Endothelial cell (in vitro differentiated cells): ENCODE measurements at regions not wholly inside any gene's neighbourhood (a gene's known extent, or its start where the extent isn't known, plus 50 kb on each side); places are given as distances from the start of the nearest gene placed in this dataset.

Source experiments
- DNase-seq: peaks from one replicate; pipeline ENCODE4 v3.0.0; 2021; ENCODE audit warnings: low spot score
- H3K27ac Mint-ChIP-seq: one replicate; pipeline ENCODE4 v1.8.0; 2021; ENCODE audit warnings: mixed read lengths, inconsistent platforms; ENCODE audit not compliant: unreplicated experiment
- H3K27me3 Mint-ChIP-seq: one replicate; pipeline ENCODE4 v1.8.0; 2021; ENCODE audit warnings: mild to moderate bottlenecking, moderate library complexity, mixed read lengths, inconsistent platforms; ENCODE audit not compliant: unreplicated experiment
- H3K36me3 Mint-ChIP-seq: one replicate; pipeline ENCODE4 v1.8.0; 2021; ENCODE audit warnings: mild to moderate bottlenecking, low read depth, mixed read lengths, inconsistent platforms; ENCODE audit not compliant: unreplicated experiment
- H3K4me1 Mint-ChIP-seq: one replicate; pipeline ENCODE4 v1.8.0; 2021; ENCODE audit warnings: mild to moderate bottlenecking, mixed read lengths, inconsistent platforms; ENCODE audit not compliant: unreplicated experiment
- H3K4me3 Mint-ChIP-seq: one replicate; pipeline ENCODE4 v1.8.0; 2021; ENCODE audit warnings: mild to moderate bottlenecking, mixed read lengths, inconsistent platforms; ENCODE audit not compliant: unreplicated experiment
- H3K9me3 Mint-ChIP-seq: one replicate; pipeline ENCODE4 v1.8.0; 2021; ENCODE audit warnings: mixed read lengths, inconsistent platforms; ENCODE audit not compliant: unreplicated experiment
- TF ChIP-seq, protein P1 (sequence below): fragments of 200-600 bp; sonication (generic); IDR thresholded peaks from one replicate; pipeline ENCODE4 v1.5.0; 2021; ENCODE audit warnings: antibody characterized with exemption; ENCODE audit not compliant: unreplicated experiment

DNA sequence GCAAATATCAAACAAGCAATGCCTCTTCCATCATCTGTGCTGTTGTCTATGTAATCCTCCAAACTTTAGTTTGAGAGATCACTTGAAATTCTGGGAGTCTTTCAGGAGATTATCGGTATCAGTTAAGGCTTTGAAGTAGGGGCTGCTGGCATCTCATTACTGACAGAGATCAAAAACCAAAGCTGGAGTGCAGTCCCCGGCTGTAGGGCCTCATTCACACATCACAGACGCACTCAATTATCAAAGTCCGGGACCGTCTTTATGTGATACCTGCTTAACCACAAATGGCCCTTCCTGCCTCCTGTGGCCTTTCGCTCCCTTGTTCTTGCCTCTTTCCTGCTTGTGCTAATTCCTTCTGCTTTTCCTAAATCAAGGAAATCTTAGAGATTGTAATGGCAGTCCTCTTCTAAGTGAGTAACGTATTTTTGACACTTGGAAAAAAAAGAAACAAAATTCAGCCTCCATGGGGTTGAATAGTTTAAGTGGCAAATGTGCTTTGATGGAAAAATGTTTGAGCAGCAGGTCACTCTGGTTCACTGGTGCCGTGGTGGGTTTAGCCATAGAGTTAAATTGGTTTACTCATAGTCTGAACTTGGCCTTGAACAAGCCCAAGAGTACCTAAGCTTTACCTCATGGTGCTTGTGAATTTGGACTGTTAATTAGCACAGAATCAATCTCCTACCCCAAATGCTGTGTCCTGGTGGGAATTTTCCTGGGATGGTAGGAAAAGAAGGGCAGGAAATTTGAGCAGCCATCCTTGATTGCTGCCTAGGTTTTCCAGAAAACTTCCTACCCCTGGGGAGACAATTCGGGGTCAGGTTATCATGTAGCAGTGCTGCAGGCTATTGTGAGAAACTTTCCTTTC is 178.9 kb upstream of the LYZL1 start:
- peaks cover 3% of the 10 kb centered on the region for H3K4me1 Mint-ChIP-seq
- H3K27ac Mint-ChIP-seq, result no peak overlapping the region

DNA sequence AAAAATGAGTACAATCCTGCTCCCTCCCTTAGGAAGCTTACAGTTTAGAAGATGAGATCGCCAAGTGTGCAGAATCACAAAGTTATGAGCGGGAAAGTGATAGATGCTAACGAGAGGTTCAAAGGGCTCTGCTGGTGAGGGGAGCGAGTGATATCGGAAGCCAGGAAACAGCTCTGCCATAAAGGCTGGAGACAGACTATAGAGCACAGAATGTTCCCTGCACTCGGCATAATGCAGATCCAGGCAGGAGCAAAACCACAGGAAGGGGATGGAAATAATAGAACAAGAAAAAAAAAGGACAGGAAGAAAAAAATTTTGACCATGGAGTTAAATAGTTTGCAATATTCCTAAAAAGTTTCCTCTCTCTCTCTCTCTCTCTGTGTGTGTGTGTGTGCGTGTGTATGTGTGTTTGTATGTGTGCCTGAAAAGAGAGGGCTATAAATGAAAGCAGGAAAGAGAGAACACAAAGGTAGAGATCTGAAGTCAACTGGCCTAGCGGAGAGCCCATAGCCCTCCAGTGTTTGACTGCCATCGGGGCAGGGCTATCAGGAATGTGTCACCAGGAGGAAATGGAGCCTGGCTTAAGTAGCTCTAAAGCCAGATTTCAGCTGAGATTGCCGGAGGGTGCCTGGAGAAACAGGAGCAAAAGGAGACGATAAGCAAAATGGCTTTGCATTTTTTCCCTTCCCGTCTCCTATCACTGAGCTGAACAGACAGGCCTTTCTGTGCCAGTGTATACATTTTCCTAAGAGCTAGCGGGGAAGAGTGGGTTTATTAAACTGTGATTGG is 175.8 kb upstream of the LYZL1 start:
- peaks cover 7% of the 10 kb centered on the region for H3K36me3 Mint-ChIP-seq
- peaks cover 3% of the 10 kb centered on the region for H3K4me1 Mint-ChIP-seq
- no peak overlapping the region for H3K27ac Mint-ChIP-seq
- TF ChIP-seq, protein P1, sequence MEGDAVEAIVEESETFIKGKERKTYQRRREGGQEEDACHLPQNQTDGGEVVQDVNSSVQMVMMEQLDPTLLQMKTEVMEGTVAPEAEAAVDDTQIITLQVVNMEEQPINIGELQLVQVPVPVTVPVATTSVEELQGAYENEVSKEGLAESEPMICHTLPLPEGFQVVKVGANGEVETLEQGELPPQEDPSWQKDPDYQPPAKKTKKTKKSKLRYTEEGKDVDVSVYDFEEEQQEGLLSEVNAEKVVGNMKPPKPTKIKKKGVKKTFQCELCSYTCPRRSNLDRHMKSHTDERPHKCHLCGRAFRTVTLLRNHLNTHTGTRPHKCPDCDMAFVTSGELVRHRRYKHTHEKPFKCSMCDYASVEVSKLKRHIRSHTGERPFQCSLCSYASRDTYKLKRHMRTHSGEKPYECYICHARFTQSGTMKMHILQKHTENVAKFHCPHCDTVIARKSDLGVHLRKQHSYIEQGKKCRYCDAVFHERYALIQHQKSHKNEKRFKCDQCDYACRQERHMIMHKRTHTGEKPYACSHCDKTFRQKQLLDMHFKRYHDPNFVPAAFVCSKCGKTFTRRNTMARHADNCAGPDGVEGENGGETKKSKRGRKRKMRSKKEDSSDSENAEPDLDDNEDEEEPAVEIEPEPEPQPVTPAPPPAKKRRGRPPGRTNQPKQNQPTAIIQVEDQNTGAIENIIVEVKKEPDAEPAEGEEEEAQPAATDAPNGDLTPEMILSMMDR, result no peak
- peaks cover 1% of the 10 kb centered on the region for H3K27me3 Mint-ChIP-seq
- H3K4me3 Mint-ChIP-seq, result no peak overlapping the region
- DNase-seq, result no peak
- peaks cover 5% of the 10 kb centered on the region for H3K9me3 Mint-ChIP-seq

More for the DNA sequence above, 178.9 kb upstream of the LYZL1 start:
- TF ChIP-seq, protein P1, result no peak
- peaks cover 4% of the 10 kb centered on the region for H3K36me3 Mint-ChIP-seq
- no peaks in the 10 kb centered on the region for H3K9me3 Mint-ChIP-seq
- H3K27me3 Mint-ChIP-seq, result peaks cover 1% of the 10 kb centered on the region
- no peak for DNase-seq
- no peak overlapping the region for H3K4me3 Mint-ChIP-seq

DNA sequence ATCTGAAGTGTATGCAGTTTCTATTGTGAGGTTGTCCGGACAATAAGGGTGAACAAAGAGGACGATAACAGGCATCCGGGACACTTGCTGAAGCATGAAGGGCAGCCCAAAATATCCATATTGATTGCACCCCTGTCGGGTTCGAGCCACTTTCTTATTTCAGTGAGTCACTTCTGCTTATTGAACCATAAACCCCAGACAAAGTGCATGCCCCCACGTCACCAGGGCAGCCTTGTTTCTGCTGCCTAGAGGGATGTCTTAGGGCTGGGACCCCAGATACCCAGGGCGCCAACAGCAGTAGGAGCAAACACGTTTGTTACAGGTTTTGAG is 175.3 kb upstream of the LYZL1 start:
- Mint-ChIP-seq H3K27me3 (peaks cover 1% of the 10 kb centered on the region), H3K4me1 (peaks cover 3% of the 10 kb centered on the region), H3K4me3 (no peak overlapping the region), H3K36me3 (peaks cover 6% of the 10 kb centered on the region), H3K27ac (no peak overlapping the region), H3K9me3 (peaks cover 5% of the 10 kb centered on the region)
- DNase-seq, result no peak
- TF ChIP-seq, protein P1, result no peak

DNA sequence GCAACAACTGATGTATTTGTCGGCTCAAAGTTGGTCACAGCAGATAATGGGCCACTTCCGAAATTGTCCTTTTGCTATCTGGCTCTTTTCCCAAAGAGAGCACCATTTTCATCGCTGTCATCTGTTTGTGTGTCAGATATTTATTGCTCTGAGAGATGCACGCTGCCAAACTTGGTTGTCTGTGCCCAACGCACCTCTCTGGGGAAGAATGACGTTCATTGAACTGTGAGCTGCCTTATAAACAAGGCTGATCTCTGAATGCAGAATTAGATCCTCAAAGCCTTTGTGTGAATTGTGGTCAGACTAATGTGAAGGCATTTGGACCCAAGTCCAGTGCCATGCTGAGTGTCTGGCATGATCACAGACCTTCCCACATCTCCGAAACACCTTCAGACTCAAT is 174.7 kb upstream of the LYZL1 start:
- no peak overlapping the region for H3K4me3 Mint-ChIP-seq
- peaks cover 1% of the 10 kb centered on the region for H3K27me3 Mint-ChIP-seq
- DNase-seq, result no peak
- peaks cover 5% of the 10 kb centered on the region for H3K9me3 Mint-ChIP-seq
- peaks cover 3% of the 10 kb centered on the region for H3K4me1 Mint-ChIP-seq
- H3K36me3 Mint-ChIP-seq, result peaks cover 6% of the 10 kb centered on the region
- H3K27ac Mint-ChIP-seq, result no peak overlapping the region
- TF ChIP-seq, protein P1, result no peak

DNA sequence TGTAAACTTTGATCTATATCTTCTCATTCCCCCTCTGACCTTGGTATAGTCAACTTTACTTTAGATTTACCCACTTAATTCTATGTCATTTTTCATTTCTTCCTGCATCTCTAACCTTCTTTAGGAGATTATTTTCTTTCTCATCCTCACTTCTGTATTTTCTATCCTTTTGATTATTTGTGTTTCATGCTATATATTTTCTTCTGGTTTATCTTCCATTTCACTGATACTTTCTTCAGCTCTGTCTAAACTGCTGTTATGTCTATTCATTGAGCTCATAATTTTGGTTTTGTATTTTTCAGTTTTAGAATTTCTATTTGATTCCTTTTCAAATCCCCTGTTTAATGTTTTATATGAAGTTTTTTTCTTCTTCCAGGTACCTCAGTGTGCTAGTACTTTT is 171.1 kb upstream of the LYZL1 start:
- Mint-ChIP-seq H3K4me3 (no peak overlapping the region), H3K27ac (no peak overlapping the region), H3K36me3 (peaks cover 6% of the 10 kb centered on the region), H3K4me1 (no peaks in the 10 kb centered on the region), H3K27me3 (peaks cover 3% of the 10 kb centered on the region), H3K9me3 (peaks cover 5% of the 10 kb centered on the region)
- DNase-seq, result no peak
- TF ChIP-seq, protein P1, result no peak
